Endothelial cell of umbilical vein (primary cell): ENCODE measurements at regions not wholly inside any gene's neighbourhood (a gene's known extent, or its start where the extent isn't known, plus 50 kb on each side); places are given as distances from the start of the nearest gene placed in this dataset.
"Not testable (repeated sequence)": the region's sequence is repeated elsewhere in the genome, so short reads cannot be mapped to it uniquely, and the experiment has no call there.

Experiments
- BruUV-seq: library from RNA; stranded (reverse); fragments of 400-500 nt; replicated peaks from 2 replicates; lab custom pipeline; 2021; lab: Mats Ljungman, UMichigan
- CTCF ChIA-PET: fragments of 300-600, 350-600 bp; sonication (Branson Sonifier 250); formaldehyde crosslinking; loops from one replicate; lab custom pipeline; 2021; ENCODE audit warnings: antibody characterized with exemption, inconsistent platforms; lab: Charles Lee
- POLR2A ChIA-PET: fragments of 300-600, 350-600 bp; sonication (Branson Sonifier 250); formaldehyde crosslinking; loops from one replicate; lab custom pipeline; 2021; ENCODE audit warnings: antibody characterized with exemption, inconsistent platforms; lab: Charles Lee
- DNase-seq: peaks from one replicate; pipeline ENCODE4 v3.0.0-alpha.2; 2011; ENCODE audit warnings: low read depth, low spot score
- FAIRE-seq: peaks from 2 replicates; lab custom pipeline; 2011; peaks lifted over from hg19 to GRCh38; lab: Jason Lieb, UNC
- H2AFZ ChIP-seq: 2 replicates; pipeline ENCODE4 v1.6.0; 2012; ENCODE audit warnings: low read depth, low read length, control low read depth, inconsistent platforms
- H3K27ac ChIP-seq: 2 replicates; pipeline ENCODE4 v1.5.1; 2011; ENCODE audit warnings: low read depth, mild to moderate bottlenecking, control low read depth, low read length, moderate library complexity; ENCODE audit not compliant: insufficient read depth
- H3K27me3 ChIP-seq, 2 experiments: 2 replicates each; pipeline versions ENCODE4 v1.6.0 to v1.6.1; 2011; ENCODE audit warnings: low read length in 2 of 2, mixed read lengths in 1 of 2; ENCODE audit not compliant: control insufficient read depth in 2 of 2, insufficient read depth in 2 of 2
- H3K36me3 ChIP-seq, 2 experiments: 2 replicates in 1 of 2; 3 replicates in 1 of 2; pipeline ENCODE4 v1.5.1; 2011; ENCODE audit warnings: low read length in 2 of 2, mild to moderate bottlenecking in 1 of 2, moderate library complexity in 1 of 2; ENCODE audit not compliant: control insufficient read depth in 2 of 2, insufficient read depth in 2 of 2; ENCODE audit errors: extremely low read depth in 1 of 2
- H3K4me1 ChIP-seq: 3 replicates; pipeline ENCODE4 v1.5.1; 2011; ENCODE audit warnings: mild to moderate bottlenecking, low read length; ENCODE audit not compliant: control insufficient read depth, insufficient read depth; ENCODE audit errors: extremely low read depth
- H3K4me2 ChIP-seq: 2 replicates; pipeline ENCODE4 v1.6.1; 2011; ENCODE audit warnings: low read length, control low read depth, mixed read lengths; ENCODE audit not compliant: insufficient read depth
- H3K4me3 ChIP-seq, 3 experiments: fragments of 200-600 bp in 1 of 3; sonication (generic), shearing (Covaris generic) in 1 of 3; replicated peaks in 1 of 3; 2 replicates each; pipeline ENCODE4 v1.5.1; 2011 to 2016; ENCODE audit warnings: control low read depth in 3 of 3, low read length in 3 of 3, mild to moderate bottlenecking in 2 of 3, inconsistent platforms in 1 of 3, low read depth in 1 of 3, moderate library complexity in 1 of 3; ENCODE audit not compliant: insufficient read depth in 1 of 3
- H3K79me2 ChIP-seq: 2 replicates; pipeline ENCODE4 v1.6.0; 2012; ENCODE audit warnings: low read length, inconsistent platforms; ENCODE audit not compliant: control insufficient read depth, insufficient read depth
- H3K9ac ChIP-seq: replicated peaks from 2 replicates; pipeline ENCODE3; 2011; ENCODE audit warnings: low read length, control low read depth; ENCODE audit not compliant: insufficient read depth; ENCODE audit errors: extremely low read depth
- H3K9me1 ChIP-seq: replicated peaks from 3 replicates; pipeline ENCODE4 v1.6.0; 2011; ENCODE audit warnings: mild to moderate bottlenecking, low read length; ENCODE audit not compliant: control insufficient read depth, insufficient read depth; ENCODE audit errors: extremely low read depth
- H3K9me3 ChIP-seq: replicated peaks from 2 replicates; pipeline ENCODE4 v1.5.1; 2012; ENCODE audit warnings: low read length, inconsistent platforms; ENCODE audit not compliant: control insufficient read depth, insufficient read depth
- H4K20me1 ChIP-seq: replicated peaks from 2 replicates; pipeline ENCODE3; 2011; ENCODE audit warnings: mild to moderate bottlenecking, low read length; ENCODE audit not compliant: control insufficient read depth, insufficient read depth; ENCODE audit errors: extremely low read depth
- dilution Hi-C: fragments of 300-500 bp; cut with MboI; formaldehyde crosslinking; loops from one replicate; pipeline ENCODE4 v1.15.0; 2019; ENCODE audit warnings: low sequenced_read_pairs; ENCODE audit not compliant: extremely low pct_ligation_motif_present
- intact Hi-C: fragments of 100-400 bp; cut with micrococcal nuclease; formaldehyde crosslinking; loops from one replicate; pipeline ENCODE4 v1.10.0; 2022

DNA sequence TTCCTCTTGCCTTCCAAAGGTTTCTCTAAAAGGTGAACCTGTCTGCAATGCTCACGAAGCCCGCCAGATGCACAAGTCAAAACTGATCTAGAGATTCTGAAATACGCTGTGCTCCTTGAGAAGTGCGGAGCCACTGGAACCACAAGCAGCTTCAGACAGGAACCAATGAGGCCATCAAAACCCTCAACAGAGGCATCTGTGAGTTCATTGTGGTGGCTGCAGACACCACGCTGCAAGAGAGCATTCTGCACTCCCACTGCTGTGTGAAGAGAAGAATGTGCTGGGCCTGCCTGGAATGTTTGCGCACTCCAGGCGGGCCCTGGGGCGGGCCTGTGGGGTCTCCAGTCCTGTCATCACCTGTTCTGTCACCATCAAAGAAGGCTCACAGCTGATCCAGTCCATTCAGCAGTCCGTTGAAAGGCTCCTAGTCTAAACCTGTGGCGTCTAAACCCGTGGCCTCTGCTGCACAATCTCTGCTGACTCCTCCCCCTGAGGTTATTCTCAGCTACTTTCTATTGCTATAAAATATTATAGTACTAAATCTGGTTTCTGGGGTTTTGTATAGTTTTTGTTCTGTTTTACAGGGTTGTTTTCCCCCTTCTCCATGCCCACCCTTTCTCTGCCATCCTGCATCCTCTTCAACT lies 187.4 kb downstream of the FAM72C start:
- CTCF ChIA-PET, H3K79me2 ChIP-seq, POLR2A ChIA-PET, H3K9ac ChIP-seq, H3K9me3 ChIP-seq, H3K4me1 ChIP-seq, H3K27ac ChIP-seq, H3K4me3 ChIP-seq, H3K9me1 ChIP-seq, H3K4me2 ChIP-seq, BruUV-seq, H3K36me3 ChIP-seq, H2AFZ ChIP-seq, FAIRE-seq, H3K27me3 ChIP-seq, H4K20me1 ChIP-seq, DNase-seq, intact Hi-C loops, dilution Hi-C loops: not testable (repeated sequence)

DNA sequence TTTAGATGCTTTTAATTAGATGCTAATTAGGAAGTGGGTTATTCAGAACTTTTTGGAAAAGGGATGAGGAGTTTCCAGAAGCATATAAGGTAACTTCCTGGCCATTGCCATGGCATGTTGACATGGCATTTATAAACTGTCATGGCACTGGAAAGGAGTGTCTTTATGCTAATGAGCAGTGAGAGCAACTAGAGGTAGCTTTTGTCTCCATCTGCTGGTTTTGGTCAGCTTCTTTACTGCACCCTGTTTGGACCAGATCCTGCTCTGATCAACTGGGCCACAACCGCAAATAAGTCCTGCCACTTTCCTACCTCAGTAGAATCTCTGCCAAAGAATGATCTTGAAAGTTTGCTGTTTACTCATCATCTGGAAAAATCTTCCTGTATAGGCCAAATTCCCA lies 193.6 kb downstream of the FAM72C start:
- H4K20me1 ChIP-seq, H3K36me3 ChIP-seq, H3K4me1 ChIP-seq, H3K4me2 ChIP-seq, H2AFZ ChIP-seq, H3K4me3 ChIP-seq, DNase-seq, H3K9me3 ChIP-seq, dilution Hi-C loops, H3K9ac ChIP-seq, POLR2A ChIA-PET, BruUV-seq, H3K27ac ChIP-seq, H3K79me2 ChIP-seq, CTCF ChIA-PET, intact Hi-C loops, H3K9me1 ChIP-seq, H3K27me3 ChIP-seq: not testable (repeated sequence)
- peak; percentile 88 for FAIRE-seq

DNA sequence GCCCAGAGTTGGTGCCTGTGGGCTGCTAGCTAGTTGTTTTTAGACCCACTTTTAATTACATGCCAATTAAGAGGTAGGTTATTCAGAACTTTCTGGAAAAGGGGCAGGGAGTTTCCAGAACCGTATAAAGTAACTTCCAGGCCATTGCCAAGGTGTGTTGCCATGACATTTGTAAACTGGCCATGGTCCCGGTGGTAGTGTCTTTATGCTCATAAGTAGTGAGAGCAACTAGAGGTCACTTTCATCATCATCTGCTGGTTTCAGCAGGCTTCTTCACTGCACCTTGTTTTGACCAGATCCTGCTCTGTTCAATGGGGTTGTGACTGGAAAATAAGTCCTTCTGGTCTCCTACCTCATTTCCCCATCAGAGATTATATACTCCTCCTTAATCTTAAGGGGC lies 207.0 kb downstream of the FAM72C start:
- BruUV-seq, H3K4me2 ChIP-seq, H3K9me1 ChIP-seq, H3K27me3 ChIP-seq, H3K79me2 ChIP-seq, intact Hi-C loops, H3K9ac ChIP-seq, H2AFZ ChIP-seq, H3K4me1 ChIP-seq, CTCF ChIA-PET, POLR2A ChIA-PET, H3K9me3 ChIP-seq, H3K4me3 ChIP-seq, H3K36me3 ChIP-seq, DNase-seq, dilution Hi-C loops, H4K20me1 ChIP-seq, FAIRE-seq, H3K27ac ChIP-seq: not testable (repeated sequence)

DNA sequence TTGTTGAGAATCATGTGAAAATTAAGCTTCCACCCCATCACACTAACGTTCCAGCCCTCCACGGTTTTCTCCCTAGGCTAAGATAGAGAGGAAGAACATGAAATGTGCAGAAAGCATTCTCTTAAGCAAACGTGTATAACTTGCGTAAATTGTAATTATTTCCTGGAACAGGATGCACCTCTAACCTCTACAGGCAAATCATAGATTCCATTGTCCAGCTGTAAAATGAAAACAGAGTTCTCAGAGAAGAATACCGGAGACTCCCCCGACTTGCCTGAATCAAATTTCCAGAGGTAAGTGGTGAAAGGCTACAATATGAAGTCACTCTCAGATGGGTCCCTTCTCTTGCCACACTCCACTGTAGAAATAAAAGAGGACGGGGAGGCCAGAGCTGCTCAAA lies 211.4 kb downstream of the FAM72C start:
- H3K9me3 ChIP-seq, dilution Hi-C loops, H3K79me2 ChIP-seq, H3K4me1 ChIP-seq, H3K36me3 ChIP-seq, H3K27ac ChIP-seq, H2AFZ ChIP-seq, H3K9ac ChIP-seq, H3K9me1 ChIP-seq, FAIRE-seq, CTCF ChIA-PET, H4K20me1 ChIP-seq, H3K4me3 ChIP-seq, intact Hi-C loops, POLR2A ChIA-PET, BruUV-seq, H3K27me3 ChIP-seq, H3K4me2 ChIP-seq: not testable (repeated sequence)
- DNase-seq: peak; percentile 36
